HL-60 (cell line): ENCODE measurements at regions not wholly inside any gene's neighbourhood (a gene's known extent, or its start where the extent isn't known, plus 50 kb on each side); places are given as distances from the start of the nearest gene placed in this dataset.

ENCODE experiments used
- CTCF ChIP-seq: IDR thresholded peaks from one replicate; pipeline ENCODE4 v1.5.1; 2011; ENCODE audit warnings: low read length, control low read depth, inconsistent platforms; ENCODE audit not compliant: insufficient read depth
- POLR2AphosphoS5 ChIP-seq: IDR thresholded peaks from 2 replicates; pipeline ENCODE4 v1.6.1; 2012; ENCODE audit warnings: low read depth

GRCh38 chr11:45743556-45744468 is 61.1 kb upstream of the SLC35C1 start:
- TF ChIP-seq CTCF (no peak), POLR2AphosphoS5 (no peak)
